Head of caudate nucleus (tissue), 42 donors: ENCODE measurements at regions not wholly inside any gene's neighbourhood (a gene's known extent, or its start where the extent isn't known, plus 50 kb on each side); places are given as distances from the start of the nearest gene placed in this dataset.

Experiments used
- DNase-seq, 42 donors: peaks; one replicate each; pipeline versions ENCODE4 v3.0.0 to v3.0.0-alpha.2; 2020 to 2021; ENCODE audit warnings: mixed read lengths in 7 of 42
- intact Hi-C: fragments of 100-400 bp; cut with DNase I; formaldehyde crosslinking; loops from one replicate; pipeline ENCODE4 v1.15.0; 2022

- DNase-seq = no peak
- intact Hi-C loops = no loop called here
These were observed 613.6 kb upstream of the USP15 start for GRCh38 chr12:61646639-61647038.

GRCh38 chr12:61647566-61647965, 612.6 kb upstream of the USP15 start:
- intact Hi-C loops = no loop called here
- no peak for DNase-seq

GRCh38 chr12:61652265-61652664, 607.9 kb upstream of the USP15 start:
- no peak for DNase-seq
- intact Hi-C loops = no loop called here

GRCh38 chr12:61654698-61655097, 605.5 kb upstream of the USP15 start:
- intact Hi-C loops = no loop called here
- DNase-seq = no peak

GRCh38 chr12:61655241-61655640, 605.0 kb upstream of the USP15 start:
- no peak for DNase-seq
- intact Hi-C loops = no loop called here

GRCh38 chr12:61667676-61668075, 592.5 kb upstream of the USP15 start:
- intact Hi-C loops = no loop called here
- no peak for DNase-seq

- no peak for DNase-seq
- intact Hi-C loops = no loop called here
These were observed 583.7 kb upstream of the USP15 start for GRCh38 chr12:61676520-61676919.

- DNase-seq = no peak
- intact Hi-C loops = no loop called here
These were observed 572.8 kb upstream of the USP15 start for GRCh38 chr12:61687407-61687806.

GRCh38 chr12:61694214-61694613, 566.0 kb upstream of the USP15 start:
- intact Hi-C loops = no loop called here
- no peak for DNase-seq

- no peak for DNase-seq
- intact Hi-C loops = no loop called here
These were observed 558.7 kb upstream of the USP15 start for GRCh38 chr12:61701471-61701870.

GRCh38 chr12:61706783-61707182, 553.4 kb upstream of the USP15 start:
- intact Hi-C loops = no loop called here
- DNase-seq = no peak

- intact Hi-C loops = no loop called here
- no peak for DNase-seq
These were observed 547.1 kb upstream of the USP15 start for GRCh38 chr12:61713121-61713520.

- DNase-seq = no peak
- intact Hi-C loops = no loop called here
These were observed 542.2 kb upstream of the USP15 start for GRCh38 chr12:61717986-61718385.

- no peak for DNase-seq
- intact Hi-C loops = no loop called here
These were observed 520.3 kb upstream of the USP15 start for GRCh38 chr12:61739925-61740324.

GRCh38 chr12:61750604-61751003, 509.6 kb upstream of the USP15 start:
- DNase-seq = no peak
- intact Hi-C loops = no loop called here

- no peak for DNase-seq
- intact Hi-C loops = no loop called here
These were observed 506.0 kb upstream of the USP15 start for GRCh38 chr12:61754214-61754613.

- intact Hi-C loops = no loop called here
- DNase-seq = no peak
These were observed 502.2 kb upstream of the USP15 start for GRCh38 chr12:61757831-61758505.

GRCh38 chr12:61758661-61759060, 501.5 kb upstream of the USP15 start:
- DNase-seq = no peak
- intact Hi-C loops = no loop called here

GRCh38 chr12:61765926-61766325, 494.3 kb upstream of the USP15 start:
- intact Hi-C loops = no loop called here
- DNase-seq = no peak

GRCh38 chr12:61780435-61780834, 479.8 kb upstream of the USP15 start:
- DNase-seq = no peak

GRCh38 chr12:61781021-61781581, 479.1 kb upstream of the USP15 start:
- intact Hi-C loops = no loop called here
- no peak for DNase-seq

More at GRCh38 chr12:61780435-61780834, 479.8 kb upstream of the USP15 start:
- intact Hi-C loops = no loop called here
